Superior temporal gyrus (tissue), 1 donor: ENCODE measurements at regions not wholly inside any gene's neighbourhood (a gene's known extent, or its start where the extent isn't known, plus 50 kb on each side); places are given as distances from the start of the nearest gene placed in this dataset.
"Not testable (repeated sequence)": the region's sequence is repeated elsewhere in the genome, so short reads cannot be mapped to it uniquely, and the experiment has no call there.

ENCODE experiments used
- DNase-seq: peaks from one replicate; pipeline ENCODE4 v3.0.0-alpha.2; 2016; ENCODE audit errors: extremely low spot score

DNA sequence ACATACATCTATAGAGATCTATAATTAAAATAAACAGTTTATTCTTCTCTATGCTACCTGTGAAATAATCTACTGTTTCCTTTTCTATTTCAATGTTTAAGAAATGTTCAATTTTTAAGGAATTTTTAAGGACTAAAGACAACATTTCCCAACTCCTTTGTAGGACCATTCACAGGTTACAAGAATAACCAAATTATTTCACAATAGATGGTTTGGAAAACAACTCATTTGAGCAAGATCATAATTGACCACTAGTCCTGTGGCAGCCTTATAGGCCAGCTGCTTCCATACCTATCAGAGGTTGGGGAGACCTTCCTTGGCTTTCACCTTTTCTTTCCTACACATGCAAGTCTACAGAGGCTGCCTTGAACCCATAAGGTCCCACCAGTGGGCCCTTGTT, 193.7 kb downstream of the TTC39B start:
- DNase-seq = no peak

- DNase-seq = no peak
Measured at GRCh38 chr9:15111071-15111470, 195.9 kb downstream of the TTC39B start.

DNA sequence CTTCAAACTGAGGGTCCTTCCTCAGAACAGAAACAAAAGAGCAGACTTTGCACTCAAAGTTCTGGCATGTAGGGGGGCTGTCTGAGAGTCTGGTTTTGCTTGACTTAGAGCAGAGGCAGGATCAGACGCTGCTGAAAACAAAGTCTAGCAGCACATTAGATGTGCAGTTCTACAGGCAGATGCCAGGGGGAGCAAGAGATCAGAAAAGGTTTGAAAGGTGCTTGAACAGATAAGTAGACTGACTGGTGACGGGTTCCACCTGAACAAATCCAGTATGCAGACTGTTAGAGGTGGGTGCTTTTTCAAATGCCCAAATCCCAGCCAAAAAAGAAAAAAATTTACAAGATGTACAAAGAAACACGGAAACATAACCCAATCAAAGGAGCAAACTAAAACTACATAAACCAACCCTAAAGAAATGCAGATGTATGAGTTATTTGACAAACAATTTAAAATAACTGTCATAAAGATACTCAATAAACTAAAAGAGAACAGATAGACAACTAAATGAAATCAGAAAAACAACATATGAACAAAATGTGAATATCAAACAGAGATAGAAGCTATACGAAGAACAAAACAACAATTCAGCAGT, 194.7 kb upstream of the FREM1 start:
- DNase-seq = peak; percentile 52

DNA sequence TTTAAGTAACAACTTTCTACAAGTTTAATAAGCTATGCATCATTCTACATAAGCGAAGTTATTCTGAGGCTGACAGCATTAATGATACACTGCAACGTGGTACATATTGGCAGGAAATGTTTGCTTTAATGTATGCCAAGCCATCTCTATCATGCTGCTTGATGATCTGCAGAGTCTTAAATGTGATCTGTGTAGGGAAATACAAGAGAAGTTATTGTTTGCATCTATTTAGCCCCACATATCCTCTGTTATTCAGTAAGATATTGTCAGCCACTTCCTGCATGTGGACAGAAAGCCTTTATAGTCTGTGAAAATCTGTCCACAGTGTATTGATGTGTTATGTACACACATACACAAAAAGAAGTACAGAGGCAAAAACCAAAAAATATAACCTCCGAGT, 193.1 kb upstream of the FREM1 start:
- no peak for DNase-seq

DNA sequence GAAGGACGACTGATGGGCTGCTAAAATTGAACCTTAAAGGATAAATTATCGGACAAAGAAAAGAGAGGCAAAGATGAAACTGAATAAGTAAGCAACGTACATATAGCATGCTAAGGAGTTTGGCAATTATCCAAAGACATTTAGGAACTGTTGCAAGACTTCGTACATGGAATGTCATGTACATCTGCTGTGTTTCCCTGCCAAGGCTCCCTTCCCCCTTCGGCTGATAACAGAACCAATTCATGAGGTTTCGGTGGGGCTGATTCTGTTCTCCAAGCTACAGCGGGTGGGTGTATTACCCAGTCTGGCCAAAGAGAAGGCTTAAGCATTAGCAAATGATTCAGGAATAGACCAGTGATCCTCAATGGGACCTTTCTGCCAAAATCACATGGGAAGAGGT, 190.9 kb upstream of the FREM1 start:
- no peak for DNase-seq

- DNase-seq = no peak
Measured at GRCh38 chr9:15100571-15100970, 190.3 kb upstream of the FREM1 start.

- DNase-seq = no peak
Measured at GRCh38 chr9:15096972-15097371, 186.7 kb upstream of the FREM1 start.

DNA sequence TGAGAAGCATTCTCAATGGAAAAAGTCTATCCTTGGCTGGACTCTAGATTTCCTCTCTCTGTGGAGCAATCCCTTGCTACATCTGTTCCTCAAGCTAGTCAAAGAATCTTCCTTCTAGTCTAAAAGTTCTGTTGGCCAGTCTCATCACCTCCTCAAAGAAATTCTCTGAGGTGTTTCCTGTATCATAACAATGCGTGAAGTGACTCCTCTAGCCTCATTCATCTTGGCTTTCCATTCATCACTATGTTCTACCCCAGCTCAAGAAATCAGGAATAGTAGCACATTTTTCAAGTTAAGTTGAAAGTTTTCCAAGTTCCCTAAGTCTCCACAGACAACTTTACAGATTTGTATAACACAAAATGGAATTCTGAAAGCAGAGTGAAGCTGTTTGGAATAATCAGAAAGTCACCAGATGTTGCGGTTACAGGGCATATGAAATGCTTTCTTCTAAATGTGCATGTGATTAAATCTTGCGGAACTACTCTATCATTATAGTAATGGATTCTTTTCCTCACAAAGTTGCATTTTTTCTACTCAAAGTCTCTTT, 176.6 kb upstream of the FREM1 start:
- no peak for DNase-seq

DNA sequence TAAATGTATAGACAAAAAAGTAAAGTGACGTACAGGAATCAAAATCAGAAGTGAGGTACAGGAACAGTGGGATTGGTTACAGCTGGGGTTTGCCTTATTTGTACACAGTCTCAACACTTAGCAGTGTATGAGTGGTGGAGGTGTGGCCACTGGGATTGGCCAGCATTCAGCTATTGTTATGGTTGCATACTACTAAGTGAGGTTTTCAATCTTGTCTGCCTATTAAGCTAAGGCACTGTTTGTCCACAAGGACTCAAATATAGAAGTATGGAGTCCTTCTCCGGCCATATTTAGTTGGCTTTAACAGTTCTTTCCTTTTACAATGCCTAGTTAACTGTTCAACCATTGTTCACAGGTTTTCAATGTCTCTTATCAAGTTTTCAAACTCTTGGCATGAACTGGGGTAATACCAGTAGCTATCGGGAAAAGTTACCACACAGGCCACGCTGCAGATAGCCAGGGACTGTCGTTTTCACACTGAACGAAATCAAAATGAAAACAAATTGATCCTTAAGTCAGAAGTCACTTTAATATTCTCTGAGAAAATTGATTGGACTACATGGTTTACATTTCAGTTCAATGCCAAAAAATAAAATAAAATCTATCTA, 176.0 kb upstream of the FREM1 start:
- DNase-seq = no peak

DNA sequence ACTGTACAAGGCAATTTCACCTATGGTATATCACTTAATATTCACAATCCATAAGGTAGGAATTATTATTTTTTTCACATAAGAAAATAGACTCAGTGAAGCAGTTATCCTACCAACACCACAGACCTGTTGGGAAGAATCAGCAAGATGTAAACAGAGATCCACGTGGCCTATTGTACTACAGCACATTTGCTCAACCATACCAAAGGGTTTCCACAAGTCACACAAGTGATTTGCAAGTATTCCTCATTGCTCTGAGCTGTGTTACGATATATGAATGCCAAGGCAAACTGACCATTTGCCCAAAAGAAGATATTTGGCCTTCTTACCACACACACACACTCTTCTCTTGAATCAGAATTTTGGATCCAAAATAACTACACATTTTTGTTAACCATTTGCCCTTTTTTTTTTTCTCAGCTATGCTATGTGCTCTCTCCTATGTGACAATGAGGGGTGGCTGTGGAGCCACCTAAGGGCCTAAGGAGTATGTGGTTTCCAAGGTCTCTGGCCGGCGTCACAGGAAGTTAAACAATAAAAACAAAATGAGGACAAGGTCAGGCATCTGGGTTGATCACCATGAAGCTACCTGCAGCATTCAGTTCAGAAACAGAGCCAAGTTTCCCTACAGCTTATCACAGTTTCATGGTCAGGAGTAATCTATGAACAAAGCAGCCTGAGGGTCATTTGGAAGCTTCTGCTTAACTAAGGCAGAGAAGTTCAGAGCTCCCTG, 171.0 kb upstream of the FREM1 start:
- no peak for DNase-seq

DNA sequence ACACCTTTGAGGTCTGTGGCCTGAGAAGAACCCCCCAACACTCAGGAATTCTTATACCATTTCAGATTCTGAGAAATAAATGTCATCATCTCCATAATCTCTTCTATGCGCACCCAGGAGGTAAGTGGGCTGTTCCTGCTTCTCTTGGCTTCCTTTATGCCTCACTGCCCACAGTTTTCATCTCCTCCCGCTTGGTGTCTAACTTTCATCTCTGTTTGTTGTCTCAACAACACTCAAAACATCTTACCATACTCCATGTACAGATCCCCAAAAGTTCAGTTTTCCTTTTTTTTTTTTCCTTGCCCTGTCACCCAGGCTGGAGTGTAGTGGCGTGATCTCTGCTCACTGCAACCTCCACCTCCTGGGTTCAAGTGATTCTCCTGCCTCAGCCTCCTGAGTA, 170.2 kb upstream of the FREM1 start:
- DNase-seq = no peak

DNA sequence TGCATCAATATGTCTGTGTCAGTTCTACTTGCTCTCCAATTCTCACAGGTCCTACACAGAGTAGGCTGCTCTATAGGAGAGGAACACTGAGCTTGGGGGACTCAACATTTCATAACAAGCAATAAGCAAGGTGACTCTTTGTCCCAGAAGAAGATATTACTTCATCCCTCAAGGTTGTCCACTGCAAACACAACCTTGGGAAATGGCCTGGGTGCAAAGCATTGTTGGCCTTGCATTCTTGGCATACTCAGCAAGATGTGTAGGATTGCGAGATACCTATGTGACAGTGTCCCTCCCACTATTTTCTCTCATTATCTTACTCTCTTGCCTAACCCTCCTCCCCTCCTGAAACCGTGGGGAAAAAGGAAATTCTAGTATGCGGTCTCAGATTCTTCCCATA, 169.8 kb upstream of the FREM1 start:
- no peak for DNase-seq

DNA sequence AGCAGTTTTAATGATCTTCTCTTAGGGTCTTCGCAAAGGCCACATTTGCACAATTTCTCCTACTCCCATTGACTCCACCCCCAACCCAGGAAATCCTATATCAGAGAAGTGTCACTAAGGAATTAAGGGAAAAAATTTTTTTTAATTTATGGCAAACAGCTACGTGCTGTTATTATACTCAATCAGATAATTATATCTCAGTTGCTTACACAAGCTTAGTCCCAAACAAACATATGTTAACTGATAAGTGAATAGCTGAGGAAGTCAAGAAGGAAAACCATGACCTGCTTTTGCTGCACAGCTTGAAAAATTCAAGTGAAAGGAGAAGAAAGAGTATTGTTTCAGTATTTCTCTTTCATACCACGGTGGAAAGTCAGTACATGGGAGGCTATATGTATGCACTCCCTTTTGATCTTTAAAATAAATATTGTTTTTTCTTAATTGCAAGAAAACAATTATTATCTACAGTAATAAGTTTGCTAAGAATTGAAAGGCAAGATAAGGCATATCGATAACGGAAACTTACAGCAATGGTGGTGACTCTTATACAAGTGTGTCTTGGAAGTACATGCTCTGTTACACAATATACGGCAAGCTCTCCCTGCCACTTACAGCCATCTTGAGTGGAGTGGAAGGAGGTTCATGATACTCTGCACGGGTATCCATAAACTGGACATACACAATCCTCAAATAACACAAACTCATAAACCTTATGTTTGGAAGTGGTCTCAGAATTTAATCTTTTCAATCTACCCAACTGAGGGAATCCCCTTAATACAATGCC, 167.9 kb upstream of the FREM1 start:
- no peak for DNase-seq

- no peak for DNase-seq
Measured at GRCh38 chr9:15073620-15074019, 163.4 kb upstream of the FREM1 start.

DNA sequence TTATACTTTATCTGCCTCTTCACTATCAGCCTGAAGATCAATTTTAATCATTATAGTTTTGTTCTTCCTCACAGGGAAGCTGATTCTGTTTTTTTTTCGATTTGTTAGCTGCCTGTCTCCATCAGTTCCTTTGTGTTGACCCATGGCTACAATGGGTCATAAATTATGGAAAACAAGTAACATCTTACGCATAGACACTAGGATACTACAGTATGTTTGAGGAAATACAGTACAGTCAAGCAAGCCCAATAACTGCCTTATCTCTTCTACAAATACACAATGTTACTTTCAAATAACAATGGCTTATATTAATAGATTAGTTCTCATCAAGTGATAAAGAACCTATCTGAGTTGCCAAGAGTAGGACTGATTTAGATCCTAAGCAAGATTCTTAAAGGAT, 160.5 kb upstream of the FREM1 start:
- DNase-seq = no peak

DNA sequence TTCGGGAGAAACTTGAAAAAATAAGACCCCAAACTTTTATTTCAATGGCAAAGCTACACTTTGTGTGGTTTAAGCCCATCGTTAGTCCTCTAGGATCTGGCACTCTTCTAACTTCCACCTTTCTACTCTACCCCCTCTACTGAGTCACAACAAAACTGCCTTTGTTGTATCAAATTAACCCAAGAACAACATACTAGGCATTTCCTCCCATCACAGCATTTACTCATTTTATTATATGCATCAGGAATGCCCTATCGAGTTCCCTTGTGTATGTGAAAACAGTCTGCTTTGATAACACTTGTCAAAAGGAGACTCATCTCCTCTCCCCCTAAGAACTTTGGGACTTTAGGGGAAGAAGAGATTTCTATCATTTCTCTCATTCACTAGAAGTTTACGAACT, 158.9 kb upstream of the FREM1 start:
- no peak for DNase-seq

DNA sequence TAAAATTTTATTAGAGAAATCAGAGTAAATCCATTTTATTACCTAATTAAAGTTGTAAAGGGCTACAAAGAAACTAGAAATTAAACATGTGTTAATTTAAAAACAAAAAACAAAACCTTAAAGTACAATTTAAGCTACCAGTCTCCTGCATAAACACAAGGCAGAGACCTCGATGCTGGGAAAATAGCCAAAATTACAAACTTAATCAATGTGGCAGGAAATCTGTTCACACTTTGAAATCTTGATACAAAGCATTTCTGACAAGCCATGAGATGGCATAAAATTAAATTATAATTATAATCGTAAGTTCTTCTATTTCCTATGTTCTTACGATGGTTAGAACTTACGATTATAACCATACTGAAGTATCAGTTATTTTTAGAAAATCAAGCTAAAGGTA, 158.0 kb upstream of the FREM1 start:
- DNase-seq = no peak

GRCh38 chr9:15059003-15059402, 148.8 kb upstream of the FREM1 start:
- no peak for DNase-seq

- no peak for DNase-seq
Measured at GRCh38 chr9:15058236-15058635, 148.0 kb upstream of the FREM1 start.

- DNase-seq = not testable (repeated sequence)
Measured at GRCh38 chr9:15055284-15055683, 145.1 kb upstream of the FREM1 start.

GRCh38 chr9:15048772-15049171, 138.5 kb upstream of the FREM1 start:
- DNase-seq = no peak

- DNase-seq = no peak
Measured at GRCh38 chr9:15047028-15047551, 136.9 kb upstream of the FREM1 start.
